KOPT-K1 (cell line): ENCODE measurements at regions not wholly inside any gene's neighbourhood (a gene's known extent, or its start where the extent isn't known, plus 50 kb on each side); places are given as distances from the start of the nearest gene placed in this dataset.

Experiments used
- H3K27ac ChIP-seq: fragments of 200-600 bp; sonication (generic); 2 replicates; pipeline ENCODE4 v1.5.1; 2016; ENCODE audit warnings: antibody characterized with exemption, mild to moderate bottlenecking, low read depth, low read length; ENCODE audit not compliant: poor library complexity, severe bottlenecking
- H3K36me3 ChIP-seq: fragments of 200-600 bp; sonication (generic); 2 replicates; pipeline ENCODE4 v1.5.1; 2017; ENCODE audit warnings: antibody characterized with exemption, mild to moderate bottlenecking, low read length, moderate library complexity; ENCODE audit not compliant: insufficient read depth
- H3K9me3 ChIP-seq: fragments of 200-600 bp; sonication (generic); 2 replicates; pipeline ENCODE4 v1.5.1; 2017; ENCODE audit warnings: antibody characterized with exemption, low read length, mild to moderate bottlenecking; ENCODE audit not compliant: insufficient read depth, poor library complexity, severe bottlenecking

DNA sequence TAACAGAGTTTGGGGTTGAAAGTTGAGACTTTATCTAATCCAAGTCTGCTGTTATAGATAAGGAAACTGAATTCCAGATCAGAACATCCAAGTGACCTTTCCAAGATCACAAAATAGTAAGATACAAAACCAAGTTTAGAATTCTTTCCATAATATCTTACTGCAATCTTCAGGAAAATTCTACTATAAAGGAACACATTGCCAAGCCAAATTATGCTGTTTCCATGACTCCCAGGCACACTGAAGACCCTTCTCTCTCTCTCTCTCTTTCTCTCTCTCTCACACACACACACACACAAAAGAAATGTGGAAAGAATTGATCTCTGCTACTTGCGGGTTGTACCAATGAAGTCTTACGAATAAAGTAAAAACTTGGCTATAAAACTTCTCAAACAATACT, 398.4 kb downstream of the METTL4 start:
- no peak overlapping the region for H3K27ac ChIP-seq
- no peaks in the 10 kb centered on the region for H3K36me3 ChIP-seq
- no peaks in the 10 kb centered on the region for H3K9me3 ChIP-seq

- no peak overlapping the region for H3K27ac ChIP-seq
- no peaks in the 10 kb centered on the region for H3K36me3 ChIP-seq
- H3K9me3 ChIP-seq = no peaks in the 10 kb centered on the region
Measured at GRCh38 chr18:2173486-2173885, 397.8 kb downstream of the METTL4 start.

GRCh38 chr18:2178036-2178435, 393.3 kb downstream of the METTL4 start:
- no peaks in the 10 kb centered on the region for H3K9me3 ChIP-seq
- no peak overlapping the region for H3K27ac ChIP-seq

GRCh38 chr18:2179498-2180183, 391.7 kb downstream of the METTL4 start:
- Histone ChIP-seq H3K9me3 (no peaks in the 10 kb centered on the region), H3K36me3 (no peaks in the 10 kb centered on the region), H3K27ac (no peak overlapping the region)

More at GRCh38 chr18:2178036-2178435, 393.3 kb downstream of the METTL4 start:
- no peaks in the 10 kb centered on the region for H3K36me3 ChIP-seq

DNA sequence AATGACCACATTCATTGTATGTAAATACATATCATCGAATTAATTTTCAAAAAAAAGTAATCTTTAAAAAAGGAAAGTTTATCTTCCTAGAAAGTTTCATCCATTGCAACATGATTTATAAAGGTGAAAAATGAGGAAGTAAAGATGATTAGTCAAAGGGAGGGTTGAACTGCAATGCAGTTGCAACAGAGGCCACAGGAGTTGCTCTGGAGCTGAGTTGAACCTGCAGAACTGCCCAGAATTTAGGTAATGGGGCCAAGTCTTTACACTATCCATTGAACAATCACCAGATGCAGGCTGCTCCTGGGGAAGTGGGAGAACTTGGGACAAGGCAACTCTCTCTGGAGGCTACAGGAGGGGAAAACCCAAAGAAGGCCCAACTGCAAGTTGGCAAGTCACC, 390.7 kb downstream of the METTL4 start:
- H3K9me3 ChIP-seq = no peaks in the 10 kb centered on the region
- H3K27ac ChIP-seq = no peak overlapping the region
- no peaks in the 10 kb centered on the region for H3K36me3 ChIP-seq

DNA sequence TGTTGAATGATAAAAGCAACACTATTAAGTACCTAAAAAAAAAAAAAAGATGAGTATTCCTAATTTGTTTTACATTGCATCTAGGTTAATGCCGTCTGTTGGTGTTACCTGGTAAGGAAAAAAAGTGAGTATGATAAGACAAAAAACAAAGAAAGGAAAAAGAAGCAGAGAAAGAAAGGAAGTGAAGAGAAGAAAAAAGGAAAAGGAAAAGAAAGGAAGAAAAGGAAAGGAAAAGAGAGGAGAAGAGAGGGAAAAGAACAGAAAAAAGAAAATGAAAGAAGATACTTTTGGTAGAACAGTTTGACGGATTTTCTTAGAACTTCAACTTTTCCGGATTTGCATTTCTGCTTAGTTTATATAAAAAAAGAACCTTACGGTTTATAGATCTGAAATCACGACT, 387.9 kb downstream of the METTL4 start:
- Histone ChIP-seq H3K9me3 (no peaks in the 10 kb centered on the region), H3K36me3 (no peaks in the 10 kb centered on the region), H3K27ac (no peak overlapping the region)

GRCh38 chr18:2186967-2187366, 384.3 kb downstream of the METTL4 start:
- no peaks in the 10 kb centered on the region for H3K9me3 ChIP-seq
- H3K27ac ChIP-seq = no peak overlapping the region
- no peaks in the 10 kb centered on the region for H3K36me3 ChIP-seq

GRCh38 chr18:2188258-2188657, 383.0 kb downstream of the METTL4 start:
- no peaks in the 10 kb centered on the region for H3K9me3 ChIP-seq
- no peaks in the 10 kb centered on the region for H3K36me3 ChIP-seq
- H3K27ac ChIP-seq = no peak overlapping the region

- Histone ChIP-seq H3K36me3 (no peaks in the 10 kb centered on the region), H3K9me3 (peaks cover 4% of the 10 kb centered on the region), H3K27ac (no peak overlapping the region)
Measured at GRCh38 chr18:2191180-2191790, 380.0 kb downstream of the METTL4 start.

DNA sequence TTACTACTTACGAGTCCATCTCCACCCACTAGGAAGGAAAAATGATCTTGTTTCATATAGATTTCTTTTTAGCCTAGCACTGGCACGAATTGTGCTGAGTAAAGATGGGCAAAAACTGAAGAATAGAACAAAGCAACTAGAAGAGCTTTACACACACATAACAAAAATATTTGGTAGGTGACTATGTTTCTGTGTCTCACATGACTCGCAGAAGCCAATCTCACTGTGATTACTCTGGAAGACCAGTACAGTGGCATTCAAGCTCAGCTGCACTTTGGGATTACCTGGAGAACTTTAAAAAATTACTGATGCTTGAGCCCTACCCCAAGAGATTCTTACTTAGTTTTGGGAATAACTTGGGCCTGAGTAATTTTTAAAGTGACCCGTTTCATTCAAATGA, 378.7 kb downstream of the METTL4 start:
- no peaks in the 10 kb centered on the region for H3K36me3 ChIP-seq
- H3K27ac ChIP-seq = no peak overlapping the region
- H3K9me3 ChIP-seq = peaks cover 4% of the 10 kb centered on the region

DNA sequence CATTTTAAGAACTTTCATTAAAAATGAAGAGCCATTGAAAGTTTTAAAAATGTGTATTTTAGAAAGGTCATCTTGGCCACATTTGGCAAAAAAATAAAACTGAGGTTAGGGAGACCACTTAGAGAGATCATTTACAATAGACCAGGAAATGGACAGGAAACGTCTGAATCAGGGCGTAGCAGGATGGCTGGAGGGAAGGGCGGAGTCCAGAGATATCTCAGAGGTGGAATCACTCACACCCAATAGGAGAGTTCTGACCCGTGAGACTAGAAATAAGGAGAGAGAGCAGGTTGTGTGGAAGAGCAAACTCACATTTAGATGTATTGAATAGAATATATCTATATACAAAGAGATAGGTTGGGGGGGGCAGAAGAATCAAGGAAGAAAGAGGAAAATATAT, 373.4 kb downstream of the METTL4 start:
- peaks cover 4% of the 10 kb centered on the region for H3K9me3 ChIP-seq

GRCh38 chr18:2199060-2199459, 372.2 kb downstream of the METTL4 start:
- no peaks in the 10 kb centered on the region for H3K9me3 ChIP-seq

More for the DNA sequence above, 373.4 kb downstream of the METTL4 start:
- no peak overlapping the region for H3K27ac ChIP-seq
- no peaks in the 10 kb centered on the region for H3K36me3 ChIP-seq

GRCh38 chr18:2201036-2201600, 370.2 kb downstream of the METTL4 start:
- H3K36me3 ChIP-seq = no peaks in the 10 kb centered on the region
- H3K27ac ChIP-seq = no peak overlapping the region

More at GRCh38 chr18:2199060-2199459, 372.2 kb downstream of the METTL4 start:
- H3K27ac ChIP-seq = no peak overlapping the region
- H3K36me3 ChIP-seq = no peaks in the 10 kb centered on the region

GRCh38 chr18:2204736-2205135, 366.6 kb downstream of the METTL4 start:
- Histone ChIP-seq H3K36me3 (no peaks in the 10 kb centered on the region), H3K9me3 (no peaks in the 10 kb centered on the region), H3K27ac (no peak overlapping the region)

More at GRCh38 chr18:2201036-2201600, 370.2 kb downstream of the METTL4 start:
- H3K9me3 ChIP-seq = no peaks in the 10 kb centered on the region

- no peaks in the 10 kb centered on the region for H3K9me3 ChIP-seq
- no peak overlapping the region for H3K27ac ChIP-seq
- no peaks in the 10 kb centered on the region for H3K36me3 ChIP-seq
Measured at GRCh38 chr18:2207294-2207693, 364.0 kb downstream of the METTL4 start.
